Cardiac fibroblast (primary cell): ENCODE measurements at regions not wholly inside any gene's neighbourhood (a gene's known extent, or its start where the extent isn't known, plus 50 kb on each side); places are given as distances from the start of the nearest gene placed in this dataset.

ENCODE experiments used
- DNase-seq, 2 donors: peaks; one replicate each; pipeline versions ENCODE4 v3.0.0 to v3.0.0-alpha.2; 2010; ENCODE audit warnings: low read depth in 2 of 2
- H3K4me3 ChIP-seq, 2 donors: replicated peaks in 1 of 2; 1 replicate in 1 of 2; 2 replicates in 1 of 2; pipeline ENCODE4 v1.5.1; 2011; ENCODE audit warnings: low read depth in 2 of 2, low read length in 2 of 2, mild to moderate bottlenecking in 2 of 2, moderate library complexity in 1 of 2
- CTCF ChIP-seq: IDR thresholded peaks from one replicate; pipeline ENCODE4 v1.5.1; 2011; ENCODE audit warnings: low read depth, mild to moderate bottlenecking, low read length, inconsistent platforms

DNA sequence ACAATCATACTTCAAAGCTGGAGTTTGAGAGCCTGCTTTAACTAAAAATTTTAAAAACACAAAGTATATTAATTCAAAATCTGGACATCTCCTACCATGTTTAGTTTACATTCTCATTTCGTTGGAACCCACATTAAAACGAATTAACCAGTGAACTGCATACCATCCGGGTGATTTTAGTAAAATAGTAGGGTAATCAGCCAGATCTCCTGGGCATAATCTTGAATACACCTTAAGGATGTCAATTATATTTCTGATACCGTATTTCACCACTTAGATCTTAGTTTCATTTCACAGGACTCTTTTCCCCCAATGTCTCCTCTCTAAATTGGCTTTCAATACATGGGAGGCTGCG is 175.6 kb upstream of the PFKP start:
- TF ChIP-seq CTCF = no peak
- H3K4me3 ChIP-seq = no peak overlapping the region

DNA sequence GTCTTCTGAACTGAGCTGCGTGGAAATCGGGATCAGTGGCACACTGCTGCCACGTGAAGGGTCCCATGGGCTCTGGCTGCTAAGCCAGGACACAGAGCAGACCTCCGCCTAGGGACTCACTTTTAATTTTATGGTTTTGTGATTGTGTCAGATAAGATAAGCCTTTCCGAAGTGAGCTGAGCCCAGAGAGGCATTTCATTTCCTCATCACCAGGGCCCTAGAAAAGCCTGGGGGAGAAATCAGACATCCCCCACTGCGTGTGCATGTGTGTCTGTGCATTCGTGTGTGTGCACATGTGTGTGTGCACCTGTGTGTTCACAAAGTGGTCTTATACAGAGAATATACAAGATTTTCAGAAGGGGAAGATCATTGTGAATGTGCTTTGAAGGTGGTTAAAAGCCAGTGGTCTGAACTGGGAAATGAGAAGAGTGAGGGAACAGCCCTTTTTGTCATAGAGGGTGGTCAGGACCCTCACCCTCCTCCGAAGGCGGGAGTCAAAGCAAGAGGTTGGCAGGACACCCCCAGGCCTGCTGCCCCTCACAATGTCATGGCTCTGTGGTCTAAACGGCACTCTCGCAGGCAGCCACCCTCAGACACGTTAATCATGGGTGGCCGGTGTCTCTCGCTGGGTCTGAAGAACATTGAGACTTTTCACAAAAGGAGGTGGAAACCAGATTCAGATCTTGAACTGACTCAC is 176.1 kb upstream of the PFKP start:
- TF ChIP-seq CTCF = no peak
- DNase-seq = no peak
- H3K4me3 ChIP-seq = no peak overlapping the region

More for the DNA sequence above, 175.6 kb upstream of the PFKP start:
- no peak for DNase-seq

DNA sequence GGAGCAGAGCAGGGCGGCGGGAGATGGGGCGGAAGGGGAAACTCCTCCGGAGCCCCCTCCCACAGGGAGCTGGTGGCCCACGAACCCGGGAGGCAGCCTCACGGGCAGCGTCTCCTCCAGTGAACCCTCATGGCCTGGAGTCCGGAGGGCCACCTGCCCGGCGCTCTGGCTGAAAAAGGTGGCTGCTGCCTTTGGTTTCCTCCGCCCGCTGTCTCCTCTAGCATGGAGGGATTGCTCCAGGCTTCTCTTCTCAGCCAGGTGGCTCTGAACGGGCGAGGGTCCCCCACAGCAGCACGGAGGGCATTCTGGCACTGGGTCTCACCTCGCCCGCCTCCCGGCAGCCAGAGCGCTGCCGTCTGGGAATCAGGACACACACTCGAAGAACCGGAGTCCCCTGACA is 177.3 kb upstream of the PFKP start:
- H3K4me3 ChIP-seq = no peak overlapping the region
- TF ChIP-seq CTCF = no peak
- no peak for DNase-seq

DNA sequence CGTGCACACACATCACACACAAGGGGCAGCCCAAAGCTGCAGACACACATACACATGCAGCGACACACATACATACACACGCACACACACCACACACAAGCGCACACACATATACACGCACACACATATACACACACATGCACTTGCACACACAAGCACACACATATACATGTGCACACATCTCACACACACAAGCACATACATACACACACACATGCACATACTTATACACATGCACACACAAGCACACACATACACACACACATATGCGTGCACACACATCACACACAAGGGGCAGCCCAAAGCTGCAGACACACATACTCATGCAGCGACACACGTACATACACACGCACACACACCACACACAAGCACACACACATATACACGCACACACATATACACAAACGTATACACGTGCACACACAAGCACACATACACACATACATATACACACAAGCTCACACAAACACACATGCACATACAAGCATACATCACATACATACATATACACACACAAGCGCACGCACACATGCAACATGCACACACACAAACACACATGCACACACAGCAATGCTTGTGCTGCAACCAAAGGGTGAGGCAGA is 178.8 kb upstream of the PFKP start:
- no peak for DNase-seq
- TF ChIP-seq CTCF = no peak
- H3K4me3 ChIP-seq = no peak overlapping the region

GRCh38 chr10:2887391-2888070 is 179.8 kb upstream of the PFKP start:
- no peak for DNase-seq
- no peak for TF ChIP-seq CTCF
- H3K4me3 ChIP-seq = no peak overlapping the region

DNA sequence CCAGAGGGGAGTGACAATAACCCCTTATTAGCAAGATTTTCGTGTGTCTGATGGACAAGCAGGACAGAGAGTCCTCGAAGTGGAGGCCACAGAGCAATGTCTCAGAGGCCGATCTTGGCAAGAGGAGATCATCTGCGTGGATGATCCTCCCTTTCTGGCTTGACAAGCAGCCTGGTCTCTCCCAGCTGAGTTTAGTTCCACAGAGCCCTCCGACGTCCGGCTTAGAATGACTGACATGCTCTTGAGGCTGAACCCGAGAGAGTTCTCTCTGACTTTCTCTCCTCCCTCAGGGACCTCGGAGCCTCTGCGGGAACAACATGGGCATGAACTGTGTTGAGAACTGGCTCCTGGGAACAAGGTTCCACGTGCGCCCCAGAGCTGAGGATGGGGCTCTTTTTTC is 180.7 kb upstream of the PFKP start:
- TF ChIP-seq CTCF = no peak
- no peak overlapping the region for H3K4me3 ChIP-seq
- no peak for DNase-seq
